Spleen (tissue), 7 donors: ENCODE measurements at regions not wholly inside any gene's neighbourhood (a gene's known extent, or its start where the extent isn't known, plus 50 kb on each side); places are given as distances from the start of the nearest gene placed in this dataset.

Source experiments
- CTCF ChIP-seq, 11 experiments: fragments of 200-600 bp in 7 of 11; fragments of 450-650 bp in 4 of 11; sonication (generic) in 4 of 11; IDR thresholded peaks in 8 of 11; conservative IDR thresholded peaks in 3 of 11; 1 replicate in 7 of 11; 2 replicates in 4 of 11; pipeline versions ENCODE4 v1.4.0 to v1.8.0; 2016 to 2021; ENCODE audit warnings: antibody characterized with exemption in 11 of 11, inconsistent platforms in 4 of 11, mild to moderate bottlenecking in 1 of 11
- POLR2A ChIP-seq, 3 donors: fragments of 450-650 bp; IDR thresholded peaks; one replicate each; pipeline ENCODE4 v1.5.1; 2017; ENCODE audit warnings: antibody characterized with exemption in 3 of 3, mild to moderate bottlenecking in 1 of 3
- donor health status: DM: no; HTN: no; CAD: no; lungs with moderate emphysema.
- donor health status: DM: no; HTN: no; CAD: no.
- donor health status: DM: no; HTN: no; CAD: no.

GRCh38 chr18:966759-967576 is 62.3 kb downstream of the ADCYAP1 start:
- no peak for TF ChIP-seq CTCF (IDR thresholded peaks at IDR 0.05 in 8 of 11, conservative IDR thresholded peaks at IDR 0.05 in 3 of 11)
- TF ChIP-seq POLR2A (IDR thresholded peaks at IDR 0.05) = no peak
